NCI-H2171 treated with DMSO at 0.1 percent for 48 hours (cell line): ENCODE measurements at regions not wholly inside any gene's neighbourhood (a gene's known extent, or its start where the extent isn't known, plus 50 kb on each side); places are given as distances from the start of the nearest gene placed in this dataset.

Source experiments
- DNase-seq: peaks from one replicate; lab custom pipeline; 2025; lab: John Stamatoyannopoulos, UW

DNA sequence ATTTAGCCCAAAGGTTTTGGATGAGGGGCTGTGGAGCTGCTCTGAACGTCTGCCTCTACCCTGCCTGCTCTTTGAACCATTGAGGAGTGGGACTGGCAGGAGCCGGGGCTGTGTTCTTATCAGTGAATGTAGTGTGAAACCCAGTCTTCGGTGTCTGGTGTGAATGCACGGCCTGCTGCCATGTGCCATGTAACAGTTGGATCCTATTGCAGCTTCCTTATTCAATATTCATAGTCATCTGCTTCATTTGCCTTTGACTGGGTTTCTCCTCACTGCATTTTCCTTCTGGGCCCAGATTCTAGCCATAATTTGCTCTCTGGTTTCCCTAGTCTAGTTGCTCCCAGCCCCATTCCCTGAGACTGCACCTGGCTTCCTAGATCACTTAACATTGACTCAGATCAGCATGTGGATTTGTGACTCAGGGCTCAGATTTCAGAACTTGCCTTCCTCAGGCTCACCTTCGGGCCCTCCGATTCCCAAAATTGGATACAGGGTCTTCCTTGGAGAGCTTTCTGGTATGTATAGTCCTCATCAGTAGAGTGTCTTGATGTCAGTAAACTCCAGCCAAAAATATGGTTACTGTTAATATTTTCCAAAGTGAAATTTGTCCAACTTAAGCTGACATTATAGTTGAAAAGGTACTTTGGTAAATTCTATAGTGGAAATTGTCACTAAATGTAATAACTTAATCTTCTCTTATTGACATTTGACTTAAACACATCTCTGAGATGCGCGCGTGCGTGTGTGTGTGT is 94.0 kb upstream of the DDIT4L start:
- DNase-seq = peak; percentile 57

DNA sequence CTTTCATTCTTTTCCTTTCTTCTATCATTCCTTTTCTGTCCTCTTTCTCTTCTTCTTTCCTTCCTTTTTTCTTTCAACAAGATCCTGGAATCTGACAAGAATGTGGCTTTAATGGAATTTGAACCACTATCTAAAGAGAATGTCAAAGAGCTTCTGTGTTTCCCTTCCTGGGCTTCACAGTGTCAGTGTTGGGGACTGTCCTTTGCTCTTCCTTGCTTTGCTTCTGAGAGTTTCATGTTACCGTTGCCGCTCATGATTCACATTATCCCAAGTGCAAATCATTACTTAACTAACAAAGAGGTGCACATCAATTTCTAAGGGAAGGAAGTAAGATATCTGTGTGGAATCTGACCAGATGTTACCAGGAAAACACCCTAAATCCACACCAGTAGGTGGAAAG is 90.5 kb upstream of the DDIT4L start:
- DNase-seq = no peak

DNA sequence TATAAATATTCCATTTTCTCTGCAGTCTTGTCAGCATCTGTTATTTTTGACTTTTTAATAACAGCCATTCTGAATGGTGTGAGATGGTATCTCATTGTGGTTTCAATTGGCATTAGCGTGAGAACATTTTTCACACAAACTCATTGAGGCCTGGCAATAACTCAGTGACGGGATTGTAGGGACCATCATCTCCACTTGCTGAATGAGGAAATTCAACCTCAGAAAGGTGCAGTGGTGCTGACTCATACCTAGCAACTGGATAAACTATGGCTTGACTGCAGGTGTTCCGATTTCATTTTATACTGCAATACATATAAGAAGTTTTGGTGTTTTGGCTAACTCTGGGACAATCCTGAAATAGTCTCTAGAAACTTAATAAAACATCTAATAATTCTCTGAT is 88.3 kb upstream of the DDIT4L start:
- no peak for DNase-seq

DNA sequence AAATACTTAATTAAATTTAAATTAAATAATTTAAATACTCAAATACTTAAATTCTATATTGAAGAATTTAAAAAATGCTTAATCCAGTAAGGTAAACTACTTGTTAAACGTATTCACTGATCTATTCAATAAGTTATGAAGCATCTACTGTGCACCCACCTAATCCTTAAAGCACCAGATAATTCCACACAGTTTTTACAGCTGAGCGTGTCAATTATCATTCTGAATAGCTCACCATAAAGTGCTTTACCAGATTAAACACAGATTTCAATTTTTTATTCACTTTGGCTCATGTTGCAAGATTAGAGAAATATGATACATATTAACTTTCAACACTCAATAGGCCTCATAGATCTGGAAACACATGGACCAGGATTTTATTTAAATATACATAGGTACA is 79.2 kb upstream of the DDIT4L start:
- peak; percentile 5 for DNase-seq

DNA sequence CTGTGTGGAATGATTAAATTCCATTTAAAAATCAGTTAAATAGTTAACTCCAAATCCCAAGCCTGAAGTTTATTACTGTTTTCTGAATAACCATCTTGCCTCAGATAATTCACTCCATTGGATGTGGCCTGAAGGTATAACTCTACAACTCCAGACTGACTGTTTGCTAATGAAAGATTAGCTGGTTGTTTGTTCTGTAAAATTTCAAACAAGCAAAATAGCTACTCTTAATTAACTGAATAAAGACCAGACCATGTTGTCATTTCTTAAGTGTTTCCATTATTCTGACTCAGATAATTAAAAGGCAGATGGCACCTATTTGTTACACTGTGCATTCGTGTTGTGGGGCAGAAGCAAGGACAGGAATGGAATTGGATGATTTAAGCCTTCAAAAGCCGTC is 78.5 kb upstream of the DDIT4L start:
- DNase-seq = peak; percentile 6

DNA sequence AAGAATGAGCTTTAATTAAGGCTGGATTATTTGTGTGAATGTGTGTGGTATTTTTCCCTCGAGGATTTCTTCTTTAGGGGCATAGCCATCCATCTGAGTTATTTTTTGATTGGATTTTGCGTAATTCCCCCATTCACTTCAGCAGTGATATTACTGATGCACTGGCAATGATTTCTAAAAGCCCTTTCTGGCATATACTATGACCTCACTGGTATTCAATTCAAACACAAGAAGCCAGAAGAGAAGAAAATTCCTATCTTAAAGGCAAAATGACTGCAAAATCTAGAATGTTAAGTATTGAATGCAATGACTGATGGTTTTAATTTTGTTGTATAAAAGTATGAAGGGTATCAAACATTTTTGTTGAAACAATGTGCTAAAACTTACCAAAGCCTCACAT is 71.1 kb upstream of the DDIT4L start:
- DNase-seq = no peak

DNA sequence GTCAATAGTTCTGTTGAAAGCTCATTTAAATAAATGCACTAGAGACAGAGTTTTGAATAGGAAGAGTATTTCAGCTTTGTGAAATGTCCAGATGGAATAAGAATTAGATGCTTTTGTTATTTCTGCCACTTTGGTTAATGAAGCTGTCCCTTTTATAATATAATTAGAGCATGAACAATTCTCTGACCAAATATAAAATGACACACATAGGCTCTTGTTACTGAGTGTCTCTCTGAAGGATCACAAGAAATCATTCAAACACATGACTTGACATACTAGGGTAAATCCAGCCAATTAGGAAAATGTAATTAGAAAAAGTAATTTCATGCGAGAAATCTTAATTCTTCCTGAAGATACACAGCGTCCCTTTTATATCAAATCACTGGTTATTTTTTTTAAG is 68.4 kb upstream of the DDIT4L start:
- no peak for DNase-seq

DNA sequence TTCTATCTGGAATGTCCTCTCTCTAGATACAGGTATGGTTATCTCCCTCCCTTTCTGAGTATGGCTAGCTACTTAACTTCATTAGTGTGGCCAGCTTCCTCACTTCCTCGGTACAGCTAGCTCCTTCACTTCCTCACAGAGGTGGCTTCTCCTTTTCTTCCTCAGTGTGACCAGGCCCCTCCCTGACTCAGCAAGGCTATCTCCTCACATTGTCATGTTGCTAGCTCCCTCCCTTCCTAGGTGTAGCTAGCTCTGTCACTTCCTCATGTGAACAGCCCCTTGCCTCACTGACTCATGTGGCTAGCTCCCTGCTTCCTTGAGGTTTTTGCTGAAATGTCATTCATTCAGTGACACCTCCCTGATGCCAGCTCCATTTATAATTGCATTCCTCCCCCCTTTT is 67.3 kb upstream of the DDIT4L start:
- no peak for DNase-seq

DNA sequence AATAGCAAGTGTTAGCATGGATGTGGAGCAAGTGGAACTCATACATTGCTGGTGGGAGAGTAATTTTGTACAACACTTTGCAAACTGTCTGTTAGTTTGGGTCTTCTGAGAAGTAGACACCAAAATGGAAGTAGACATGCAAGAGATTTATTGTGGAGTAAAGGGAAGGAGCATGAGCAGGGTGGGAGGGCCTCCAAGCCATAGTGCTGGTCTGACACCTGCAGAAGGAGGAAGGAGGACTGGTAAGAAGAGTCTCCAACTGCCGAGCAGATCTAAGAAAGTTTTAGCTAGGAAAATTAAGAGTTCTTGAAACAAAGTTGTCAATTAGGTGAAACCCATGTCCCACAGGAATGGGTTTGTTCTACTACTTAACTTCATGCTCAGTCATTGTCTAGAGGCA is 64.0 kb upstream of the DDIT4L start:
- DNase-seq = no peak

DNA sequence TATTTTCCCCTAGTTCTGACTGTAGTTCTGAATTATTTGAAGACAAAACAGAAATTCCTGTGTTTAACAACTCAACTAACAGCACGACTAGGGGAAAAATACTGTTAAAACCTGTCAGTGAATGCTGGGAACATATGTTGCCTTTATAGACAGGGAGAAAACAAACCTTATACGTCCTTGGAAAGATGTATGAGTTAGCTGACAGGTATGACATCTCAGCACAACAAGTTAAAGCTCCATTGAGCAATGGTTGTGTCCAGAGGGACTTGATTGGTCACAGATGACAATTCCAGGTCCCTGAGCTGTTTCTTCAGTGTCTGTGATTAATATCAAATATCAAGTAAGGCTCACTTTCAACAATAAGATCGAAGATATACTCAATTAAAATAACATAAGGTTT is 58.2 kb upstream of the DDIT4L start:
- no peak for DNase-seq

DNA sequence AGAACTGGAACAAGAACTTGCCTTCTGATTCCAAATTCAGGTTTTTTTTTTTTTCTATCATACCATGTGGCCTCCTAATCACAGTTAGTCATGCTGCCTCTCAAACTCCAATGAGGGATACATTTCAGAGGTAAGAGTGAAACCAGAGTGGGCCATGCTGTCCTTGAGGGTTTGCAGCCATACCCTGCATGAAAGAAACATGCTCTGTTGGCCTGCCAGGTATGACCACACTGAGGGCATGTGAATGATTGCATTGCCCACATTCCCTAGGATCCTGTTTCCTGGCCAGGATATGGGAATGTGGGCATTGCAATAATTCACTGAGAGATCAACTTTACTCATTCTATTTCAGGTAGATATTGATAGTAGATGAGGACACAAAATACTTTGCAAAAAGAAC is 56.4 kb upstream of the DDIT4L start:
- no peak for DNase-seq

DNA sequence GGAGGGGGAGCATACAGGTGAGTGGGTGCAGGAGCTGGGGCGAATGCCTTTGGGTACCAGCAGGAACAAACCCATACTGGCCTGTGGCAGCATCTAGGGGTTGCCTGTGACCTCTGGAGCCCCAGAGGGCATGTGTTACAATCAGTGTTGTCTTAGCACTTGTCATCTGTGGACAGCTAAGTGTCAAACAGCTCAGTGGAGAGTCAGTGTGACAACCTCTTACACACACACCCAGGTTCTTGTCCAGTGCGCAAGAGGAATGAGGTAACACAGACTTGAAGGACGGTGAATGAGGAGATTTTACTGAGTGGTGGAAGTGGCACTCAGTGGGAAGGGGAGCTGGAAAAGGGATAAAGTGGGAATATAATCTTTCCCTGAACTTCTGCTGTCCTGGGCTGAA is 54.1 kb upstream of the DDIT4L start:
- no peak for DNase-seq
